ENCODE measurements at regions not wholly inside any gene's neighbourhood (a gene's known extent, or its start where the extent isn't known, plus 50 kb on each side); places are given as distances from the start of the nearest gene placed in this dataset.

GRCh38 chr3:68045976-68046375 is 391.6 kb upstream of the SUCLG2 start:
- Histone ChIP-seq H3K36me3 (ENCODE audit: low read depth) (no peaks in the 10 kb centered on the region), H3K4me3 (no peak overlapping the region), H3K4me1 (ENCODE audit: low read depth) (no peaks in the 10 kb centered on the region), H3K9me3 (no peaks in the 10 kb centered on the region)
- ATAC-seq (no peak), DNase-seq (no peak)
- intact Hi-C loops (cut with DNase I, micrococcal nuclease) = no loop called here
- no peak for TF ChIP-seq CTCF (IDR thresholded peaks at IDR 0.05)

GRCh38 chr3:68033867-68034266 is 379.5 kb upstream of the SUCLG2 start:
- DNase-seq (no peak), ATAC-seq (no peak)
- Histone ChIP-seq H3K4me1 (ENCODE audit: low read depth) (no peaks in the 10 kb centered on the region), H3K4me3 (no peak overlapping the region), H3K9me3 (no peaks in the 10 kb centered on the region), H3K36me3 (ENCODE audit: low read depth) (no peaks in the 10 kb centered on the region)
- no peak for TF ChIP-seq CTCF (IDR thresholded peaks at IDR 0.05)
- intact Hi-C loops (cut with DNase I, micrococcal nuclease) = no loop called here

GRCh38 chr3:68032209-68032608 is 377.8 kb upstream of the SUCLG2 start:
- no peak for TF ChIP-seq CTCF (IDR thresholded peaks at IDR 0.05)
- no peak for ATAC-seq

GRCh38 chr3:68025189-68025588 is 370.8 kb upstream of the SUCLG2 start:
- Histone ChIP-seq H3K9me3 (no peaks in the 10 kb centered on the region), H3K4me3 (no peak overlapping the region), H3K36me3 (ENCODE audit: low read depth) (no peaks in the 10 kb centered on the region), H3K4me1 (ENCODE audit: low read depth) (no peaks in the 10 kb centered on the region)
- ATAC-seq = no peak
- TF ChIP-seq CTCF (IDR thresholded peaks at IDR 0.05) = no peak
- DNase-seq = no peak
- intact Hi-C loops (cut with DNase I, micrococcal nuclease) = no loop called here

More at GRCh38 chr3:68032209-68032608, 377.8 kb upstream of the SUCLG2 start:
- no peaks in the 10 kb centered on the region for H3K36me3 ChIP-seq (ENCODE audit: low read depth)
- H3K9me3 ChIP-seq = no peaks in the 10 kb centered on the region
- intact Hi-C loops (cut with DNase I, micrococcal nuclease) = no loop called here
- no peak for DNase-seq
- H3K4me3 ChIP-seq = no peak overlapping the region
- H3K4me1 ChIP-seq (ENCODE audit: low read depth) = no peaks in the 10 kb centered on the region

- Histone ChIP-seq H3K9me3 (no peaks in the 10 kb centered on the region), H3K4me3 (no peak overlapping the region), H3K36me3 (ENCODE audit: low read depth) (no peaks in the 10 kb centered on the region), H3K4me1 (ENCODE audit: low read depth) (no peaks in the 10 kb centered on the region)
- TF ChIP-seq CTCF (IDR thresholded peaks at IDR 0.05) = no peak
- intact Hi-C loops (cut with DNase I, micrococcal nuclease) = no loop called here
- DNase-seq = no peak
- ATAC-seq = no peak
These were observed 365.5 kb upstream of the SUCLG2 start for GRCh38 chr3:68019876-68020275.

- DNase-seq = no peak
- no peak for ATAC-seq
- TF ChIP-seq CTCF (IDR thresholded peaks at IDR 0.05) = no peak
- Histone ChIP-seq H3K4me3 (no peak overlapping the region), H3K36me3 (ENCODE audit: low read depth) (no peaks in the 10 kb centered on the region), H3K9me3 (no peaks in the 10 kb centered on the region), H3K4me1 (ENCODE audit: low read depth) (no peaks in the 10 kb centered on the region)
- intact Hi-C loops (cut with DNase I, micrococcal nuclease) = no loop called here
These were observed 363.9 kb upstream of the SUCLG2 start for GRCh38 chr3:68018275-68018674.

All from mucosa of descending colon (tissue), 3 donors.